Ishikawa (cell line): ENCODE measurements at regions not wholly inside any gene's neighbourhood (a gene's known extent, or its start where the extent isn't known, plus 50 kb on each side); places are given as distances from the start of the nearest gene placed in this dataset.

Experiments
- CEBPB ChIP-seq: IDR thresholded peaks from 2 replicates; pipeline ENCODE4 v1.6.1; 2012
- CREB1 ChIP-seq: IDR thresholded peaks from 2 replicates; pipeline ENCODE4 v1.6.1; 2012; ENCODE audit warnings: low read depth
- EGR1 ChIP-seq: IDR thresholded peaks from 2 replicates; pipeline ENCODE4 v1.6.1; 2012
- EP300 ChIP-seq: IDR thresholded peaks from 2 replicates; pipeline ENCODE4 v1.6.1; 2012; ENCODE audit warnings: borderline replicate concordance
- FOXM1 ChIP-seq: IDR thresholded peaks from 2 replicates; pipeline ENCODE4 v1.6.1; 2012; ENCODE audit warnings: low read depth, borderline replicate concordance
- MAX ChIP-seq: IDR thresholded peaks from 2 replicates; pipeline ENCODE4 v1.6.1; 2012
- NFIC ChIP-seq: IDR thresholded peaks from 2 replicates; pipeline ENCODE4 v1.6.1; 2012
- RAD21 ChIP-seq: IDR thresholded peaks from 2 replicates; pipeline ENCODE4 v1.6.1; 2012; ENCODE audit warnings: low read depth
- REST ChIP-seq: IDR thresholded peaks from 2 replicates; pipeline ENCODE4 v1.6.1; 2012; ENCODE audit warnings: low read depth, mild to moderate bottlenecking
- TAF1 ChIP-seq: IDR thresholded peaks from 2 replicates; pipeline ENCODE4 v1.6.1; 2012; ENCODE audit warnings: low read depth, mild to moderate bottlenecking
- TEAD4 ChIP-seq: IDR thresholded peaks from 2 replicates; pipeline ENCODE4 v1.6.1; 2012
- YY1 ChIP-seq: IDR thresholded peaks from 2 replicates; pipeline ENCODE4 v1.6.1; 2012; ENCODE audit warnings: low read depth
- ZBTB7A ChIP-seq: IDR thresholded peaks from 2 replicates; pipeline ENCODE4 v1.6.1; 2012; ENCODE audit warnings: low read depth
- TF ChIP-seq, protein P1 (sequence below): IDR thresholded peaks from 2 replicates; pipeline ENCODE4 v1.6.1; 2012

GRCh38 chr2:128413014-128413717 is 94.5 kb upstream of the HS6ST1 start:
- no peak for TF ChIP-seq CREB1
- TF ChIP-seq ZBTB7A = no peak
- TF ChIP-seq EP300 = no peak
- TF ChIP-seq REST = no peak
- TF ChIP-seq RAD21 = no peak
- no peak for TF ChIP-seq MAX
- TF ChIP-seq EGR1 = no peak
- TF ChIP-seq, protein P1, sequence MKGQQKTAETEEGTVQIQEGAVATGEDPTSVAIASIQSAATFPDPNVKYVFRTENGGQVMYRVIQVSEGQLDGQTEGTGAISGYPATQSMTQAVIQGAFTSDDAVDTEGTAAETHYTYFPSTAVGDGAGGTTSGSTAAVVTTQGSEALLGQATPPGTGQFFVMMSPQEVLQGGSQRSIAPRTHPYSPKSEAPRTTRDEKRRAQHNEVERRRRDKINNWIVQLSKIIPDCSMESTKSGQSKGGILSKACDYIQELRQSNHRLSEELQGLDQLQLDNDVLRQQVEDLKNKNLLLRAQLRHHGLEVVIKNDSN = no peak
- no peak for TF ChIP-seq NFIC
- TF ChIP-seq YY1 = no peak
- TF ChIP-seq CEBPB = no peak
- TF ChIP-seq TEAD4 = no peak
- no peak for TF ChIP-seq FOXM1
- no peak for TF ChIP-seq TAF1
